CD1c-positive myeloid dendritic cell (primary cell): ENCODE measurements at regions not wholly inside any gene's neighbourhood (a gene's known extent, or its start where the extent isn't known, plus 50 kb on each side); places are given as distances from the start of the nearest gene placed in this dataset.

Source experiments
- DNase-seq: peaks from one replicate; pipeline ENCODE4 v3.0.0-alpha.2; 2016; ENCODE audit errors: extremely low spot score

GRCh38 chr6:22621701-22622100 lies 52.3 kb downstream of the HDGFL1 start:
- DNase-seq: no peak

GRCh38 chr6:22622351-22622750 lies 53.0 kb downstream of the HDGFL1 start:
- DNase-seq: no peak

DNA sequence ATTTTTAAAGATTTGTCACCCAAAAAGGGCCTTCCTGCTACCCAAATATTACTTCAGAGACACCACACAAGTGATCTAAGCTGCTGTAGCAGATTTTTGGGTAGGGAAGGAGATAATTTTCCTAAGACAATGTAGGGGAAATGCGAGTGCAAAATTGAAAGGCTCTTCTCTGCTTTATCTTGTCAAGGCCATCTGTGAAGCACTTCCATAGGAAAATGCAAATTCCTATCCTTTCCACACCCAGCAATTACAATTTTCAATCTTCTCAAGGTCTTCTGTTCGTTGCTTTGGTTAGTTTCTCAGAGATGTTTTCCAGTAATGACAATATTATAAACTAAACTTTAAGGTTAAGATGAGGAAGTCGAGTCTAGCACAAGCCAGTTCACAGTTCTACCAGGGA lies 53.4 kb downstream of the HDGFL1 start:
- DNase-seq: no peak

DNA sequence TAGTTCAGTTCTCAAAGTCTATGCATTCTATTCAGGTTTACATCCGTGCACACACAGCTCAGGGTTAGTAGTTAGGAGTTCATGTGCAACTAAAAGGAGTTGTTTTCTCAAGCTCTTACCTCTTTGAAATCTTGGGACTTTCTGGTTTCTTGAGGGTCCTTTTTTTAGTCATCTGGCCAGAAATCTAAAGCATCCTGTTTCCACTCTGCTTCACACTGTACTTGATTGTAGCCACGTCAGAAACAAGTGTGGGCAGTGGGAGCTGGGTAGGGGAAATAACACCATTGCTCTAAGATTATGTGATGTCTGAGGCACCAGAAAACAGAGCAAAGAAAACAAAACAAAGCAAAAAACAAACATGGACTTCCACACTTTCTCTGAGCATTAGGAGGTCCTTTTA lies 58.3 kb downstream of the HDGFL1 start:
- no peak for DNase-seq

- no peak for DNase-seq
Observed at GRCh38 chr6:22631091-22631490, 61.7 kb downstream of the HDGFL1 start.

GRCh38 chr6:22632581-22633145 lies 63.3 kb downstream of the HDGFL1 start:
- no peak for DNase-seq

GRCh38 chr6:22636452-22636851 lies 67.1 kb downstream of the HDGFL1 start:
- no peak for DNase-seq

DNA sequence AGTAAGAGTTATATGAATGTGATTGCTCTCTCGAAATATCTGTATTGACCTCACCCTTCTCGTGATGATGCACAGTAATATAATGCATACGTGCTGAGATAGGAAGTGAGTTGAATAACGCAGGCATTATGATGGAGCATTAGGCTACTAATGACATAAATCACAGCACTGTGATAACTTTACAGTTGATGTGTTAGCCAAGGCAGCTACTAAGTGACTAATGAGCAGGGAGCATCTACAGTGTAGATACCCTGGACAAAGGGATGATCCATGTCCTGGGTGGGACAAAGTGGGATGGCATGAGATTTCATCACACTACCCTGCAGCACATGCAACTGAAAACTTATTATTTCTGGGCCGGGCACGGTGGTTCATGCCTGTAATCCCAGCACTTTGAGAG lies 68.4 kb downstream of the HDGFL1 start:
- DNase-seq: no peak

DNA sequence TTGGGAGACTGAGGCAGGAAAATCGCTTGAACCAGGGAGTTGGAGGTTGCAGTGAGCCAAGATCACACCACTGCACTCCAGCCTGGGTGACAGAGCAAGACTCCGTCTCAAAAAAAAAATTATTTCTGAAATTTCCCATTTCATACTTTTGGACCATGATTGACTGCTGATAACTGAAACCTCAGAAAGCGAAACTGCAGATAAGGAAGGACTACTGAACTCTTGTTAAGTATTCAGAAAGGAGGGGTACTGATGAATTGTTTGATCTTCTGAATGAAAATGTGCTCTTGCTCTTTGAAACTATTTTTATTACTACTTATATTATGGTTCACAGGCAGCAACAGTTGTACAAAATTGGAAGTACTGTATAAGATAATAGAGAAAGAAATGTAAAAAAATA lies 69.0 kb downstream of the HDGFL1 start:
- no peak for DNase-seq

DNA sequence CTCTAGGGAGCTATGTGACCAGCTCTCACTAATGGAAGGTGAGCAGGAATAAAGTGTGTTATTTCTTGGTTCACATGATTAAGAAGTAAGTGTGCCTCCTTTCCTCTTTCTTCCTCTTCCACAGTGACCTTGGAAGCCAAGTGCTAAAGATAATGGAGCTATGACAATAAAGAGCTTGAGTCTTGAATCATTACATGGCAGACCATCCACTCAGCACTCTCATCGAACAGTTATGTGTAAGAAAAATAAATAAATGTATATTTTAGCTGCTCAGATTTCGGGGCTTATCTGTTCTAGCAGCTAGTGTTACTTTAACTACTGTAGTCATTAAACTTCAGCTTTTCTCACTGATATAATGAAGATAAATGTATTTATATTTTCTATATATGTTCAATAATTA lies 72.9 kb downstream of the HDGFL1 start:
- DNase-seq: no peak

DNA sequence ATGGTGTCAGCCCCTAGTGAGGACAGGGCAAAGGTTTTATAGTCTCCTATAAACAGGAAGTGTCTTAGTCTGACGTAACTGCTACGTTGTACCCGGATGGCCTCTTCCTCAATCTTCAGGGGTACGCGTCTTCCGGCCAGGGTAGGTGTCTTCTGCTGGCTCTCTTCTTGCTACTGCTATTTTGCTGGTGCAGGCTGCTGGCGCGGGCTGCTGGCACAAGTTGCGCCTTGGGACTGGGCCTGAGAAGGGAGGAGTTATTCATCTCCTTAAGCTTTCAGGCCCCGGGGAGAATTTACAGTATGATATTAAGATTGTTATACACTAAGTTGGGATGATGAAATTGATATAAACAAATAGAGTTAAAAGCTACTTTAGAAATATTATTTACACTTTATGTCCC lies 74.4 kb downstream of the HDGFL1 start:
- no peak for DNase-seq

- no peak for DNase-seq
Observed at GRCh38 chr6:22647719-22648118, 78.4 kb downstream of the HDGFL1 start.

- no peak for DNase-seq
Observed at GRCh38 chr6:22651731-22652130, 82.4 kb downstream of the HDGFL1 start.

GRCh38 chr6:22653980-22654610 lies 84.7 kb downstream of the HDGFL1 start:
- DNase-seq: no peak

GRCh38 chr6:22656706-22657351 lies 87.5 kb downstream of the HDGFL1 start:
- no peak for DNase-seq

- no peak for DNase-seq
Observed at GRCh38 chr6:22657352-22657980, 88.1 kb downstream of the HDGFL1 start.

GRCh38 chr6:22658183-22658582 lies 88.8 kb downstream of the HDGFL1 start:
- DNase-seq: no peak

GRCh38 chr6:22658934-22659333 lies 89.6 kb downstream of the HDGFL1 start:
- DNase-seq: no peak

DNA sequence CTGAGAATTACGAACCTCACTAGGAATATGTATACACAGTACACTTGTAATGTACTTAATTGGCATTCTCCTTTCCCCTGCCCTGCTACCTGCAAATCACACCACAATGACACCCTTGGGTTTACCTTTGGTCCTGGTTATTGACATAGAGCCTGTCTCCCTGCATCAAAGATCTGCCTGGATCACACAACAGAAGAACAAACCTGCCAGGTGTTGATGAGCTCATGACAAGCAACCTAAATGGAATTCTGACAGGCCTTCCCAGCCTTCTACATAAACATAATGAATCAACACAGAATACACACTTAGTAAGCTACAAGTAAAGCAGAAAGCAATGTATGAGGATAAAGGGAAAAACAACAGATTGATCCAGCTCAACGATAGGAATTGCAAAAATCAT lies 95.6 kb downstream of the HDGFL1 start:
- no peak for DNase-seq

- no peak for DNase-seq
Observed at GRCh38 chr6:22666021-22666420, 96.7 kb downstream of the HDGFL1 start.

- no peak for DNase-seq
Observed at GRCh38 chr6:22666586-22666985, 97.2 kb downstream of the HDGFL1 start.

- DNase-seq: no peak
Observed at GRCh38 chr6:22667855-22668254, 98.5 kb downstream of the HDGFL1 start.

DNA sequence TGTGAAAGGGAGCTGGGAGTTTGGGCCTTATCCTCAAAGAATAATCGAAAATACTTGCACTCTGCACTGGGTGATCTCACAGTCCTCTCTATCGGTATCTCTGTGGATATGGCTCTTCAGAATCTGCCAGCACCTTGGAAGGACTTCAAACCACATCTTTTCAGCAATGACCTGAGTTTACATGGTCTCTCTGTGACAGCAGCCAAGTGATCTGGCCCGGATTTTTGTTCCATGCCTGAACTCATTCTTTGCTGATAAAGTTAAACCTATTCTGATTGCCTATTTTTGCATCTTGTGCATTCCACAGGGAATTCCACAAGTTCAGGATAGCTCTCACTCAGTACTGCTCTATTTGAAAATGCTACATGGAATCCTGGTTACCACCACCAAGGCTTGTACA lies 98.9 kb downstream of the HDGFL1 start:
- no peak for DNase-seq
